K562 (cell line): ENCODE measurements at regions not wholly inside any gene's neighbourhood (a gene's known extent, or its start where the extent isn't known, plus 50 kb on each side); places are given as distances from the start of the nearest gene placed in this dataset.

ENCODE experiments used
- CBFA2T2 ChIP-seq: fragments of 450-650 bp; conservative IDR thresholded peaks from 2 replicates; pipeline ENCODE4 v1.6.1; 2017; ENCODE audit warnings: mild to moderate bottlenecking
- CXXC5 ChIP-seq: fragments of 250-450 bp; sonication (Bioruptor Pico); IDR thresholded peaks from 2 replicates; pipeline ENCODE4 v1.8.0; 2022; ENCODE audit warnings: inconsistent platforms, mild to moderate bottlenecking, moderate library complexity
- FOXA3 ChIP-seq, 2 experiments: fragments of 450-650 bp in 1 of 2; sonication (generic) in 1 of 2; formaldehyde crosslinking; IDR thresholded peaks in 1 of 2; conservative IDR thresholded peaks in 1 of 2; 2 replicates each; pipeline versions ENCODE4 v1.4.0 to v1.8.0; 2020 to 2022; ENCODE audit warnings: mild to moderate bottlenecking in 2 of 2, missing genetic modification reagents in 1 of 2
- HDAC2 ChIP-seq: fragments of 450-650 bp; IDR thresholded peaks from 2 replicates; pipeline ENCODE4 v1.6.1; 2016; ENCODE audit warnings: mild to moderate bottlenecking
- KDM2B ChIP-seq: fragments of 250-450 bp; sonication (Bioruptor Pico); IDR thresholded peaks from 2 replicates; pipeline ENCODE4 v1.8.0; 2021; ENCODE audit warnings: mild to moderate bottlenecking, moderate library complexity
- MECOM ChIP-seq: fragments of 250-450 bp; sonication (Bioruptor Pico); IDR thresholded peaks from 2 replicates; pipeline ENCODE4 v1.8.0; 2022; ENCODE audit warnings: inconsistent platforms
- MEIS2 ChIP-seq: fragments of 450-650 bp; IDR thresholded peaks from 2 replicates; pipeline ENCODE4 v1.6.1; 2014; ENCODE audit warnings: mild to moderate bottlenecking; ENCODE audit not compliant: partially characterized antibody
- MIER1 ChIP-seq: fragments of 450-650 bp; IDR thresholded peaks from 2 replicates; pipeline ENCODE4 v1.6.1; 2016; ENCODE audit warnings: antibody characterized with exemption, mild to moderate bottlenecking, low read depth
- NR2C1 ChIP-seq, 2 experiments: fragments of 450-650 bp; IDR thresholded peaks; 2 replicates each; pipeline ENCODE4 v1.6.1; 2017; ENCODE audit warnings: mild to moderate bottlenecking in 2 of 2, antibody characterized with exemption in 1 of 2, inconsistent platforms in 1 of 2, missing compliant biosample characterization in 1 of 2, missing genetic modification characterization in 1 of 2
- NR3C1 ChIP-seq: sonication (generic); formaldehyde crosslinking; IDR thresholded peaks from 2 replicates; pipeline ENCODE4 v1.8.1; 2022; ENCODE audit warnings: missing genetic modification reagents
- PTRF ChIP-seq: fragments of 450-650 bp; IDR thresholded peaks from 2 replicates; pipeline ENCODE4 v1.6.1; 2016; ENCODE audit warnings: mild to moderate bottlenecking, missing genetic modification characterization, missing compliant biosample characterization
- SMAD1 ChIP-seq: fragments of 150-350 bp; IDR thresholded peaks from 2 replicates; pipeline ENCODE4 v1.6.1; 2014; ENCODE audit warnings: low read length, low read depth; ENCODE audit not compliant: partially characterized antibody
- SOX6 ChIP-seq: fragments of 450-650 bp; IDR thresholded peaks from 2 replicates; pipeline ENCODE4 v1.6.1; 2014; ENCODE audit warnings: mild to moderate bottlenecking
- TEAD2 ChIP-seq: fragments of 450-650 bp; IDR thresholded peaks from 2 replicates; pipeline ENCODE4 v1.6.1; 2016; ENCODE audit warnings: missing genetic modification characterization, control low read depth, missing compliant biosample characterization
- TEAD4 ChIP-seq, 2 experiments: sonication (generic) in 1 of 2; formaldehyde crosslinking in 1 of 2; IDR thresholded peaks; 2 replicates each; pipeline versions ENCODE4 v1.6.1 to v1.8.0; 2012 to 2022; ENCODE audit warnings: borderline replicate concordance in 1 of 2, inconsistent platforms in 1 of 2, low read length in 1 of 2, mild to moderate bottlenecking in 1 of 2, missing genetic modification reagents in 1 of 2
- TRIM24 ChIP-seq, 2 experiments: fragments of 450-650 bp; IDR thresholded peaks; 2 replicates each; pipeline ENCODE4 v1.6.1; 2016
- ZC3H4 ChIP-seq: sonication (generic); formaldehyde crosslinking; IDR thresholded peaks from 2 replicates; pipeline ENCODE4 v1.9.0; 2021; ENCODE audit warnings: missing genetic modification reagents, borderline replicate concordance
- ZC3H8 ChIP-seq: fragments of 450-650 bp; IDR thresholded peaks from 2 replicates; pipeline ENCODE4 v1.6.1; 2017
- ZNF408 ChIP-seq: fragments of 250-450 bp; sonication (Bioruptor Pico); IDR thresholded peaks from 2 replicates; pipeline ENCODE4 v1.4.0; 2020; ENCODE audit warnings: low read depth, mild to moderate bottlenecking, moderate library complexity
- TF ChIP-seq, protein P1 (sequence below), 2 experiments: fragments of 450-650 bp; IDR thresholded peaks; 2 replicates each; pipeline ENCODE4 v1.6.1; 2016
- TF ChIP-seq, protein P2 (sequence below): fragments of 250-450 bp; sonication (Bioruptor Pico); IDR thresholded peaks from 2 replicates; pipeline ENCODE4 v1.4.0; 2020; ENCODE audit warnings: mild to moderate bottlenecking, moderate library complexity, borderline replicate concordance
- TF ChIP-seq, protein P3 (sequence below): fragments of 250-450 bp; sonication (Bioruptor Pico); IDR thresholded peaks from 2 replicates; pipeline ENCODE4 v1.5.0; 2021
- TF ChIP-seq, protein P4 (sequence below): sonication (generic); IDR thresholded peaks from 2 replicates; pipeline ENCODE4 v1.6.1; 2016
- TF ChIP-seq, protein P5 (sequence below): fragments of 450-650 bp; IDR thresholded peaks from 2 replicates; pipeline ENCODE4 v1.6.1; 2016; ENCODE audit warnings: antibody characterized with exemption

DNA sequence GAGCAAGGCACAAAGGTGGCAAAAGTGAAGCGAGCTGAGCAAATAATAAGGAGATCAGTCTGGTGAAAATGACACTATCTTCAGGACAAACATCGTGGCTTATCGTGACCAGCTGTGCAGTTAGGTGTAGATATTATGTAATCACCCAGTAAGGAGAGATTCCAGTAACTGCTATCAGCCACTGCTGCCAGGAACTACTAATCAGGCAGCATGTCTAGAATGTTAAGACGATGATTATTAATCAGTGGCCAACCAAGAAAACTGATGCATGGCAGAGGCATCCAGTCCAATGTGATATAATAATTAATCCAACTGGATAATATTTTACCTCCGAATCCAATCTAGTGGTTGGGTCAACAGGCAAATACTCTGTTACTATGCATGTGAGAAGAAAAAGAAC is 252.7 kb upstream of the ZPLD1 start (continued):
- TF ChIP-seq, protein P1, sequence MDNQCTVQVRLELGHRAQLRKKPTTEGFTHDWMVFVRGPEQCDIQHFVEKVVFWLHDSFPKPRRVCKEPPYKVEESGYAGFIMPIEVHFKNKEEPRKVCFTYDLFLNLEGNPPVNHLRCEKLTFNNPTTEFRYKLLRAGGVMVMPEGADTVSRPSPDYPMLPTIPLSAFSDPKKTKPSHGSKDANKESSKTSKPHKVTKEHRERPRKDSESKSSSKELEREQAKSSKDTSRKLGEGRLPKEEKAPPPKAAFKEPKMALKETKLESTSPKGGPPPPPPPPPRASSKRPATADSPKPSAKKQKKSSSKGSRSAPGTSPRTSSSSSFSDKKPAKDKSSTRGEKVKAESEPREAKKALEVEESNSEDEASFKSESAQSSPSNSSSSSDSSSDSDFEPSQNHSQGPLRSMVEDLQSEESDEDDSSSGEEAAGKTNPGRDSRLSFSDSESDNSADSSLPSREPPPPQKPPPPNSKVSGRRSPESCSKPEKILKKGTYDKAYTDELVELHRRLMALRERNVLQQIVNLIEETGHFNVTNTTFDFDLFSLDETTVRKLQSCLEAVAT (IDR thresholded peaks at IDR 0.05): no peak
- TF ChIP-seq SMAD1 (peak; percentile 22), FOXA3 (CRISPR knock-in tag; conservative IDR thresholded peaks at IDR 0.05 in 1 of 2, IDR thresholded peaks at IDR 0.05 in 1 of 2) (0 out of 4 replicates have a peak, but pooled peaks of 1 of the 2 experiments have one; percentile 19), MIER1 (no peak), TEAD4 (IDR thresholded peaks at IDR 0.05; ENCODE audit: low read length) (peak; percentile 90), TEAD4 (CRISPR knock-in tag; IDR thresholded peaks at IDR 0.05; ENCODE audit: borderline replicate concordance) (no peak), ZC3H4 (no peak), HDAC2 (no peak), SOX6 (peak; percentile 80), ZNF408 (CRISPR knock-in tag) (no peak), MECOM (CRISPR knock-in tag) (no peak), TEAD2 (tag) (no peak), MEIS2 (peak; percentile 80), PTRF (tag) (no peak), NR2C1 (IDR thresholded peaks at IDR 0.05) (no peak), NR2C1 (tag; IDR thresholded peaks at IDR 0.05) (no peak), TRIM24 (IDR thresholded peaks at IDR 0.05) (peak; percentile 9 to 75; a peak in 1 of 4 replicates), CBFA2T2 (peak; percentile 53), NR3C1 (CRISPR knock-in tag) (no peak), CXXC5 (CRISPR knock-in tag) (peak; percentile 36), KDM2B (CRISPR knock-in tag) (no peak), ZC3H8 (no peak)
- TF ChIP-seq, protein P2, sequence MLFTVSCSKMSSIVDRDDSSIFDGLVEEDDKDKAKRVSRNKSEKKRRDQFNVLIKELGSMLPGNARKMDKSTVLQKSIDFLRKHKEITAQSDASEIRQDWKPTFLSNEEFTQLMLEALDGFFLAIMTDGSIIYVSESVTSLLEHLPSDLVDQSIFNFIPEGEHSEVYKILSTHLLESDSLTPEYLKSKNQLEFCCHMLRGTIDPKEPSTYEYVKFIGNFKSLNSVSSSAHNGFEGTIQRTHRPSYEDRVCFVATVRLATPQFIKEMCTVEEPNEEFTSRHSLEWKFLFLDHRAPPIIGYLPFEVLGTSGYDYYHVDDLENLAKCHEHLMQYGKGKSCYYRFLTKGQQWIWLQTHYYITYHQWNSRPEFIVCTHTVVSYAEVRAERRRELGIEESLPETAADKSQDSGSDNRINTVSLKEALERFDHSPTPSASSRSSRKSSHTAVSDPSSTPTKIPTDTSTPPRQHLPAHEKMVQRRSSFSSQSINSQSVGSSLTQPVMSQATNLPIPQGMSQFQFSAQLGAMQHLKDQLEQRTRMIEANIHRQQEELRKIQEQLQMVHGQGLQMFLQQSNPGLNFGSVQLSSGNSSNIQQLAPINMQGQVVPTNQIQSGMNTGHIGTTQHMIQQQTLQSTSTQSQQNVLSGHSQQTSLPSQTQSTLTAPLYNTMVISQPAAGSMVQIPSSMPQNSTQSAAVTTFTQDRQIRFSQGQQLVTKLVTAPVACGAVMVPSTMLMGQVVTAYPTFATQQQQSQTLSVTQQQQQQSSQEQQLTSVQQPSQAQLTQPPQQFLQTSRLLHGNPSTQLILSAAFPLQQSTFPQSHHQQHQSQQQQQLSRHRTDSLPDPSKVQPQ: no peak
- TF ChIP-seq, protein P3, sequence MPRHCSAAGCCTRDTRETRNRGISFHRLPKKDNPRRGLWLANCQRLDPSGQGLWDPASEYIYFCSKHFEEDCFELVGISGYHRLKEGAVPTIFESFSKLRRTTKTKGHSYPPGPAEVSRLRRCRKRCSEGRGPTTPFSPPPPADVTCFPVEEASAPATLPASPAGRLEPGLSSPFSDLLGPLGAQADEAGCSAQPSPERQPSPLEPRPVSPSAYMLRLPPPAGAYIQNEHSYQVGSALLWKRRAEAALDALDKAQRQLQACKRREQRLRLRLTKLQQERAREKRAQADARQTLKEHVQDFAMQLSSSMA (CRISPR knock-in tag): no peak
- TF ChIP-seq, protein P4, sequence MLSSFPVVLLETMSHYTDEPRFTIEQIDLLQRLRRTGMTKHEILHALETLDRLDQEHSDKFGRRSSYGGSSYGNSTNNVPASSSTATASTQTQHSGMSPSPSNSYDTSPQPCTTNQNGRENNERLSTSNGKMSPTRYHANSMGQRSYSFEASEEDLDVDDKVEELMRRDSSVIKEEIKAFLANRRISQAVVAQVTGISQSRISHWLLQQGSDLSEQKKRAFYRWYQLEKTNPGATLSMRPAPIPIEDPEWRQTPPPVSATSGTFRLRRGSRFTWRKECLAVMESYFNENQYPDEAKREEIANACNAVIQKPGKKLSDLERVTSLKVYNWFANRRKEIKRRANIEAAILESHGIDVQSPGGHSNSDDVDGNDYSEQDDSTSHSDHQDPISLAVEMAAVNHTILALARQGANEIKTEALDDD: 0 out of 2 replicates have a peak, but pooled peaks have one; percentile 20
- TF ChIP-seq, protein P5, sequence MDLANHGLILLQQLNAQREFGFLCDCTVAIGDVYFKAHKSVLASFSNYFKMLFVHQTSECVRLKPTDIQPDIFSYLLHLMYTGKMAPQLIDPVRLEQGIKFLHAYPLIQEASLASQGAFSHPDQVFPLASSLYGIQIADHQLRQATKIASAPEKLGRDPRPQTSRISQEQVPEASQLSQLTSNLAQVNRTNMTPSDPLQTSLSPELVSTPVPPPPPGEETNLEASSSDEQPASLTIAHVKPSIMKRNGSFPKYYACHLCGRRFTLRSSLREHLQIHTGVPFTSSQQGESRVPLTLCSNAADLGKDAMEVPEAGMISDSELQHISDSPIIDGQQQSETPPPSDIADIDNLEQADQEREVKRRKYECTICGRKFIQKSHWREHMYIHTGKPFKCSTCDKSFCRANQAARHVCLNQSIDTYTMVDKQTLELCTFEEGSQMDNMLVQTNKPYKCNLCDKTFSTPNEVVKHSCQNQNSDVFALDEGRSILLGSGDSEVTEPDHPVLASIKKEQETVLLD: no peak
